ENCODE measurements at regions not wholly inside any gene's neighbourhood (a gene's known extent, or its start where the extent isn't known, plus 50 kb on each side); places are given as distances from the start of the nearest gene placed in this dataset.

- TF ChIP-seq SIX5 (IDR thresholded peaks at IDR 0.05; ENCODE audit: low read depth, low read length) (no peak), EP300 (IDR thresholded peaks at IDR 0.05; ENCODE audit: borderline replicate concordance in 1 of 2, low read depth in 2 of 2, low read length in 2 of 2) (no peak), SP1 (IDR thresholded peaks at IDR 0.05; ENCODE audit: low read depth, low read length) (no peak), CTBP2 (IDR thresholded peaks at IDR 0.05; ENCODE audit: borderline replicate concordance, insufficient read depth, insufficient read length, low read length) (no peak)
Measured at GRCh38 chr3:21238661-21239060, 512.3 kb downstream of the ZNF385D start (continued).
